ENCODE measurements at regions not wholly inside any gene's neighbourhood (a gene's known extent, or its start where the extent isn't known, plus 50 kb on each side); places are given as distances from the start of the nearest gene placed in this dataset.
"Not testable (repeated sequence)": the region's sequence is repeated elsewhere in the genome, so short reads cannot be mapped to it uniquely, and the experiment has no call there.

DNA sequence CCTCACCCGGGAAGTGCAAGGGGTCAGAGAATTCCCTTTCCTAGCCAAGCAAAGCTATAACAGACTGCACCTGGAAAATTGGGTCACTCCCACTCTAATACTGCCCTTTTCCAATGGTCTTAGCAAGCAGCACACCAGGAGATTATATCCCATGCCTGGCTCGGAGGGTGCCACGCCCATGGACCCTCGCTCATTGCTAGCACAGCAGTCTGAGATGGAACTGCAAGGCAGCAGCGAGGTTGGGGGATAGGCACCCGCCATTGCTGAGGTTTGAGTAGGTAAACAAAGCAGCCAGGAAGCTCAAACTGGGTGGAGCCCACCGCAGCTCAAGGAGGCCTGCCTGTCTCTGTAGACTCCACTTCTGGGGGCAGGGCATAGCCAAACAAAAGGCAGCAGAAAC lies 386.5 kb downstream of the CENPW start:
- TF ChIP-seq, protein P1, sequence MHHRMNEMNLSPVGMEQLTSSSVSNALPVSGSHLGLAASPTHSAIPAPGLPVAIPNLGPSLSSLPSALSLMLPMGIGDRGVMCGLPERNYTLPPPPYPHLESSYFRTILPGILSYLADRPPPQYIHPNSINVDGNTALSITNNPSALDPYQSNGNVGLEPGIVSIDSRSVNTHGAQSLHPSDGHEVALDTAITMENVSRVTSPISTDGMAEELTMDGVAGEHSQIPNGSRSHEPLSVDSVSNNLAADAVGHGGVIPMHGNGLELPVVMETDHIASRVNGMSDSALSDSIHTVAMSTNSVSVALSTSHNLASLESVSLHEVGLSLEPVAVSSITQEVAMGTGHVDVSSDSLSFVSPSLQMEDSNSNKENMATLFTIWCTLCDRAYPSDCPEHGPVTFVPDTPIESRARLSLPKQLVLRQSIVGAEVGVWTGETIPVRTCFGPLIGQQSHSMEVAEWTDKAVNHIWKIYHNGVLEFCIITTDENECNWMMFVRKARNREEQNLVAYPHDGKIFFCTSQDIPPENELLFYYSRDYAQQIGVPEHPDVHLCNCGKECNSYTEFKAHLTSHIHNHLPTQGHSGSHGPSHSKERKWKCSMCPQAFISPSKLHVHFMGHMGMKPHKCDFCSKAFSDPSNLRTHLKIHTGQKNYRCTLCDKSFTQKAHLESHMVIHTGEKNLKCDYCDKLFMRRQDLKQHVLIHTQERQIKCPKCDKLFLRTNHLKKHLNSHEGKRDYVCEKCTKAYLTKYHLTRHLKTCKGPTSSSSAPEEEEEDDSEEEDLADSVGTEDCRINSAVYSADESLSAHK (tag by site-specific recombination; IDR thresholded peaks at IDR 0.05) = not testable (repeated sequence)
- TF ChIP-seq ZBTB48 (tag by site-specific recombination; IDR thresholded peaks at IDR 0.05); EGR2 (tag by site-specific recombination; IDR thresholded peaks at IDR 0.05; ENCODE audit: low read depth); ZNF501 (tag by site-specific recombination; IDR thresholded peaks at IDR 0.05); ZNF701 (tag by site-specific recombination; IDR thresholded peaks at IDR 0.05); SALL2 (tag by site-specific recombination; IDR thresholded peaks at IDR 0.05; ENCODE audit: borderline replicate concordance): not testable (repeated sequence)
- TF ChIP-seq, protein P2, sequence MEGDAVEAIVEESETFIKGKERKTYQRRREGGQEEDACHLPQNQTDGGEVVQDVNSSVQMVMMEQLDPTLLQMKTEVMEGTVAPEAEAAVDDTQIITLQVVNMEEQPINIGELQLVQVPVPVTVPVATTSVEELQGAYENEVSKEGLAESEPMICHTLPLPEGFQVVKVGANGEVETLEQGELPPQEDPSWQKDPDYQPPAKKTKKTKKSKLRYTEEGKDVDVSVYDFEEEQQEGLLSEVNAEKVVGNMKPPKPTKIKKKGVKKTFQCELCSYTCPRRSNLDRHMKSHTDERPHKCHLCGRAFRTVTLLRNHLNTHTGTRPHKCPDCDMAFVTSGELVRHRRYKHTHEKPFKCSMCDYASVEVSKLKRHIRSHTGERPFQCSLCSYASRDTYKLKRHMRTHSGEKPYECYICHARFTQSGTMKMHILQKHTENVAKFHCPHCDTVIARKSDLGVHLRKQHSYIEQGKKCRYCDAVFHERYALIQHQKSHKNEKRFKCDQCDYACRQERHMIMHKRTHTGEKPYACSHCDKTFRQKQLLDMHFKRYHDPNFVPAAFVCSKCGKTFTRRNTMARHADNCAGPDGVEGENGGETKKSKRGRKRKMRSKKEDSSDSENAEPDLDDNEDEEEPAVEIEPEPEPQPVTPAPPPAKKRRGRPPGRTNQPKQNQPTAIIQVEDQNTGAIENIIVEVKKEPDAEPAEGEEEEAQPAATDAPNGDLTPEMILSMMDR (tag by site-specific recombination; IDR thresholded peaks at IDR 0.05) = not testable (repeated sequence)
- TF ChIP-seq, protein P3, sequence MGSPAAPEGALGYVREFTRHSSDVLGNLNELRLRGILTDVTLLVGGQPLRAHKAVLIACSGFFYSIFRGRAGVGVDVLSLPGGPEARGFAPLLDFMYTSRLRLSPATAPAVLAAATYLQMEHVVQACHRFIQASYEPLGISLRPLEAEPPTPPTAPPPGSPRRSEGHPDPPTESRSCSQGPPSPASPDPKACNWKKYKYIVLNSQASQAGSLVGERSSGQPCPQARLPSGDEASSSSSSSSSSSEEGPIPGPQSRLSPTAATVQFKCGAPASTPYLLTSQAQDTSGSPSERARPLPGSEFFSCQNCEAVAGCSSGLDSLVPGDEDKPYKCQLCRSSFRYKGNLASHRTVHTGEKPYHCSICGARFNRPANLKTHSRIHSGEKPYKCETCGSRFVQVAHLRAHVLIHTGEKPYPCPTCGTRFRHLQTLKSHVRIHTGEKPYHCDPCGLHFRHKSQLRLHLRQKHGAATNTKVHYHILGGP (tag by site-specific recombination; IDR thresholded peaks at IDR 0.05) = not testable (repeated sequence)
- TF ChIP-seq, protein P4, sequence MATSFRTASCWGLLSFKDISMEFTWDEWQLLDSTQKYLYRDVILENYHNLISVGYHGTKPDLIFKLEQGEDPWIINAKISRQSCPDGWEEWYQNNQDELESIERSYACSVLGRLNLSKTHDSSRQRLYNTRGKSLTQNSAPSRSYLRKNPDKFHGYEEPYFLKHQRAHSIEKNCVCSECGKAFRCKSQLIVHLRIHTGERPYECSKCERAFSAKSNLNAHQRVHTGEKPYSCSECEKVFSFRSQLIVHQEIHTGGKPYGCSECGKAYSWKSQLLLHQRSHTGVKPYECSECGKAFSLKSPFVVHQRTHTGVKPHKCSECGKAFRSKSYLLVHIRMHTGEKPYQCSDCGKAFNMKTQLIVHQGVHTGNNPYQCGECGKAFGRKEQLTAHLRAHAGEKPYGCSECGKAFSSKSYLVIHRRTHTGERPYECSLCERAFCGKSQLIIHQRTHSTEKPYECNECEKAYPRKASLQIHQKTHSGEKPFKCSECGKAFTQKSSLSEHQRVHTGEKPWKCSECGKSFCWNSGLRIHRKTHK (tag by site-specific recombination; IDR thresholded peaks at IDR 0.05) = not testable (repeated sequence)

Data from HEK293 (cell line).